ENCODE measurements at regions not wholly inside any gene's neighbourhood (a gene's known extent, or its start where the extent isn't known, plus 50 kb on each side); places are given as distances from the start of the nearest gene placed in this dataset.

DNA sequence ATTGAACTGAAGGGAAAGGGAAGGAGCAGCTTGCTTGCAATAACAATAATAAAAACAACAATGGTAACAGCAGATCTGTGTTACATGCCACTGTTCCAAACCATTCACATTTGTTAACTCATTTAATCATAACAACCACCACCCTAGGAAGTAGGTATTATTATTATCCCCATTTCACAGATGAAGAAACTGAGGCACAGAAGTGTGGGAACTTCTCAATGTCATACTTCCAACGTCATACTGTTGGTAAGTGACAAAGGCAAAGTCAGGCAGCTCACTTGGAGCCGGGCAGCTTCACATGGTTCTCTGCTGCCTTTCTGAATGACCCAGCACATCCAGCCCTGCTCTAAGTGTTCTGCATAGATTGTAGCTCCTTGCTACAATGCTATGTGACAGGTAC lies 72.6 kb downstream of the FOXD1 start:
- DNase-seq (ENCODE audit: low read depth, low spot score) (no peak), FAIRE-seq (no peak)
- peaks cover 15% of the 10 kb centered on the region for H3K4me1 ChIP-seq (ENCODE audit: control insufficient read depth, extremely low read depth, insufficient read depth, low read length)
- H3K9ac ChIP-seq (replicated peaks; ENCODE audit: extremely low read depth, insufficient read depth, low read length), result no peak overlapping the region
- intact Hi-C loops (cut with micrococcal nuclease), result no loop called here
- no peaks in the 10 kb centered on the region for H4K20me1 ChIP-seq (replicated peaks; ENCODE audit: control insufficient read depth, extremely low read depth, insufficient read depth, low read length)
- H3K4me3 ChIP-seq (replicated peaks in 1 of 3; ENCODE audit: insufficient read depth in 1 of 3, low read depth in 1 of 3, low read length in 3 of 3), result no peak overlapping the region
- ChIA-PET POLR2A (no interaction called here), CTCF (no interaction called here)
- TF ChIP-seq, protein P1, sequence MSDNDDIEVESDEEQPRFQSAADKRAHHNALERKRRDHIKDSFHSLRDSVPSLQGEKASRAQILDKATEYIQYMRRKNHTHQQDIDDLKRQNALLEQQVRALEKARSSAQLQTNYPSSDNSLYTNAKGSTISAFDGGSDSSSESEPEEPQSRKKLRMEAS (IDR thresholded peaks at IDR 0.05; ENCODE audit: insufficient read depth, insufficient read length), result no peak
- TF ChIP-seq EZH2 (IDR thresholded peaks at IDR 0.05; ENCODE audit: borderline replicate concordance, low read depth, low read length, severe bottlenecking), result no peak
- no peak for TF ChIP-seq POLR2A (IDR thresholded peaks at IDR 0.05; ENCODE audit: low read depth, low read length)
- TF ChIP-seq MYC (IDR thresholded peaks at IDR 0.05; ENCODE audit: low read depth, low read length), result no peak
- no peak for TF ChIP-seq JUN (IDR thresholded peaks at IDR 0.05; ENCODE audit: borderline replicate concordance, insufficient read depth, insufficient read length, low read depth)
- TF ChIP-seq FOS (IDR thresholded peaks at IDR 0.05; ENCODE audit: borderline replicate concordance, insufficient read depth, low read length), result no peak
- no peak for TF ChIP-seq GATA2 (IDR thresholded peaks at IDR 0.05; ENCODE audit: insufficient read depth, insufficient read length, low read depth, low read length)
- no peak for TF ChIP-seq POLR2AphosphoS5 (IDR thresholded peaks at IDR 0.05; ENCODE audit: insufficient read depth, low read depth, low read length)
- TF ChIP-seq, protein P2, sequence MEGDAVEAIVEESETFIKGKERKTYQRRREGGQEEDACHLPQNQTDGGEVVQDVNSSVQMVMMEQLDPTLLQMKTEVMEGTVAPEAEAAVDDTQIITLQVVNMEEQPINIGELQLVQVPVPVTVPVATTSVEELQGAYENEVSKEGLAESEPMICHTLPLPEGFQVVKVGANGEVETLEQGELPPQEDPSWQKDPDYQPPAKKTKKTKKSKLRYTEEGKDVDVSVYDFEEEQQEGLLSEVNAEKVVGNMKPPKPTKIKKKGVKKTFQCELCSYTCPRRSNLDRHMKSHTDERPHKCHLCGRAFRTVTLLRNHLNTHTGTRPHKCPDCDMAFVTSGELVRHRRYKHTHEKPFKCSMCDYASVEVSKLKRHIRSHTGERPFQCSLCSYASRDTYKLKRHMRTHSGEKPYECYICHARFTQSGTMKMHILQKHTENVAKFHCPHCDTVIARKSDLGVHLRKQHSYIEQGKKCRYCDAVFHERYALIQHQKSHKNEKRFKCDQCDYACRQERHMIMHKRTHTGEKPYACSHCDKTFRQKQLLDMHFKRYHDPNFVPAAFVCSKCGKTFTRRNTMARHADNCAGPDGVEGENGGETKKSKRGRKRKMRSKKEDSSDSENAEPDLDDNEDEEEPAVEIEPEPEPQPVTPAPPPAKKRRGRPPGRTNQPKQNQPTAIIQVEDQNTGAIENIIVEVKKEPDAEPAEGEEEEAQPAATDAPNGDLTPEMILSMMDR (IDR thresholded peaks at IDR 0.05; ENCODE audit: extremely low read depth in 1 of 2, insufficient read depth in 1 of 2, low read depth in 1 of 2, low read length in 2 of 2), result no peak
- H3K9me1 ChIP-seq (replicated peaks; ENCODE audit: control insufficient read depth, extremely low read depth, insufficient read depth, low read length), result no peaks in the 10 kb centered on the region
- peaks cover 26 to 33% of the 10 kb centered on the region in 2 experiments for H3K27me3 ChIP-seq (ENCODE audit: control insufficient read depth in 2 of 2, insufficient read depth in 2 of 2, low read length in 2 of 2)
- H3K4me2 ChIP-seq (ENCODE audit: insufficient read depth, low read length), result no peak overlapping the region
- no peaks in the 10 kb centered on the region for H3K9me3 ChIP-seq (replicated peaks; ENCODE audit: control insufficient read depth, insufficient read depth, low read length)
- H3K79me2 ChIP-seq (ENCODE audit: control insufficient read depth, insufficient read depth, low read length), result no peaks in the 10 kb centered on the region
- dilution Hi-C loops (cut with MboI; ENCODE audit: extremely low pct_ligation_motif_present, low sequenced_read_pairs), result no loop called here
- no peak overlapping the region for H2AFZ ChIP-seq (ENCODE audit: low read depth, low read length)
- H3K27ac ChIP-seq (ENCODE audit: insufficient read depth, low read depth, low read length), result no peak overlapping the region
- H3K36me3 ChIP-seq (ENCODE audit: control insufficient read depth in 2 of 2, extremely low read depth in 1 of 2, insufficient read depth in 2 of 2, low read length in 2 of 2), result no peaks in the 10 kb centered on the region
- BruUV-seq (replicated peaks), result no TSS peak
